ENCODE measurements at regions not wholly inside any gene's neighbourhood (a gene's known extent, or its start where the extent isn't known, plus 50 kb on each side); places are given as distances from the start of the nearest gene placed in this dataset.

DNA sequence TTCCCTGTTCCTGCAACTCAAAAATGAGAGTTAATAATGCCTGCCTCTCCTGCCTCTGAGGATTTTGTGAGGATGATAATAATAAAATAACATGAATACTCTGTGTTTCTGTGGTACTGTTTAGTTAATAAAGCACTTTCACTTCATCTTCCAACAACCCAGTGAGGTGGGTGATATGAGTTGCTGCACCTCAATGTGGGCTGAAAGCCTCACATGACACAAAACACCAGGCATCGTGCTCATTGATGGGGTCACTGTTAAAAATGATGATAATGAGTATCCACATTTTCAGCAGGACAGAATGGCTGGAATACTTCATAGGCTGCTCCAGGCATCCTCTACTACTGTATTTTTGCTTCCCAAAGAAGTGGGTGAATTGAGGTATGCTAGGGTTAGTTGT lies 222.8 kb upstream of the NRP1 start:
- TF ChIP-seq POLR2AphosphoS5 (IDR thresholded peaks at IDR 0.05; ENCODE audit: low read depth) (no peak), SPI1 (IDR thresholded peaks at IDR 0.05; ENCODE audit: borderline replicate concordance, low read depth) (no peak), GABPA (IDR thresholded peaks at IDR 0.05; ENCODE audit: low read depth) (no peak)
- TF ChIP-seq, protein P1, sequence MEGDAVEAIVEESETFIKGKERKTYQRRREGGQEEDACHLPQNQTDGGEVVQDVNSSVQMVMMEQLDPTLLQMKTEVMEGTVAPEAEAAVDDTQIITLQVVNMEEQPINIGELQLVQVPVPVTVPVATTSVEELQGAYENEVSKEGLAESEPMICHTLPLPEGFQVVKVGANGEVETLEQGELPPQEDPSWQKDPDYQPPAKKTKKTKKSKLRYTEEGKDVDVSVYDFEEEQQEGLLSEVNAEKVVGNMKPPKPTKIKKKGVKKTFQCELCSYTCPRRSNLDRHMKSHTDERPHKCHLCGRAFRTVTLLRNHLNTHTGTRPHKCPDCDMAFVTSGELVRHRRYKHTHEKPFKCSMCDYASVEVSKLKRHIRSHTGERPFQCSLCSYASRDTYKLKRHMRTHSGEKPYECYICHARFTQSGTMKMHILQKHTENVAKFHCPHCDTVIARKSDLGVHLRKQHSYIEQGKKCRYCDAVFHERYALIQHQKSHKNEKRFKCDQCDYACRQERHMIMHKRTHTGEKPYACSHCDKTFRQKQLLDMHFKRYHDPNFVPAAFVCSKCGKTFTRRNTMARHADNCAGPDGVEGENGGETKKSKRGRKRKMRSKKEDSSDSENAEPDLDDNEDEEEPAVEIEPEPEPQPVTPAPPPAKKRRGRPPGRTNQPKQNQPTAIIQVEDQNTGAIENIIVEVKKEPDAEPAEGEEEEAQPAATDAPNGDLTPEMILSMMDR (IDR thresholded peaks at IDR 0.05; ENCODE audit: insufficient read depth, low read length), result no peak
- TF ChIP-seq, protein P2, sequence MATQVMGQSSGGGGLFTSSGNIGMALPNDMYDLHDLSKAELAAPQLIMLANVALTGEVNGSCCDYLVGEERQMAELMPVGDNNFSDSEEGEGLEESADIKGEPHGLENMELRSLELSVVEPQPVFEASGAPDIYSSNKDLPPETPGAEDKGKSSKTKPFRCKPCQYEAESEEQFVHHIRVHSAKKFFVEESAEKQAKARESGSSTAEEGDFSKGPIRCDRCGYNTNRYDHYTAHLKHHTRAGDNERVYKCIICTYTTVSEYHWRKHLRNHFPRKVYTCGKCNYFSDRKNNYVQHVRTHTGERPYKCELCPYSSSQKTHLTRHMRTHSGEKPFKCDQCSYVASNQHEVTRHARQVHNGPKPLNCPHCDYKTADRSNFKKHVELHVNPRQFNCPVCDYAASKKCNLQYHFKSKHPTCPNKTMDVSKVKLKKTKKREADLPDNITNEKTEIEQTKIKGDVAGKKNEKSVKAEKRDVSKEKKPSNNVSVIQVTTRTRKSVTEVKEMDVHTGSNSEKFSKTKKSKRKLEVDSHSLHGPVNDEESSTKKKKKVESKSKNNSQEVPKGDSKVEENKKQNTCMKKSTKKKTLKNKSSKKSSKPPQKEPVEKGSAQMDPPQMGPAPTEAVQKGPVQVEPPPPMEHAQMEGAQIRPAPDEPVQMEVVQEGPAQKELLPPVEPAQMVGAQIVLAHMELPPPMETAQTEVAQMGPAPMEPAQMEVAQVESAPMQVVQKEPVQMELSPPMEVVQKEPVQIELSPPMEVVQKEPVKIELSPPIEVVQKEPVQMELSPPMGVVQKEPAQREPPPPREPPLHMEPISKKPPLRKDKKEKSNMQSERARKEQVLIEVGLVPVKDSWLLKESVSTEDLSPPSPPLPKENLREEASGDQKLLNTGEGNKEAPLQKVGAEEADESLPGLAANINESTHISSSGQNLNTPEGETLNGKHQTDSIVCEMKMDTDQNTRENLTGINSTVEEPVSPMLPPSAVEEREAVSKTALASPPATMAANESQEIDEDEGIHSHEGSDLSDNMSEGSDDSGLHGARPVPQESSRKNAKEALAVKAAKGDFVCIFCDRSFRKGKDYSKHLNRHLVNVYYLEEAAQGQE (IDR thresholded peaks at IDR 0.05; ENCODE audit: insufficient replicate concordance, low read depth), result no peak

GRCh38 chr10:33556620-33557019 lies 222.2 kb upstream of the NRP1 start:
- no peak for DNase-seq (ENCODE audit: low read depth in 1 of 2, low spot score in 1 of 2)
- TF ChIP-seq POLR2AphosphoS5 (IDR thresholded peaks at IDR 0.05; ENCODE audit: low read depth) (no peak), SPI1 (IDR thresholded peaks at IDR 0.05; ENCODE audit: borderline replicate concordance, low read depth) (no peak), GABPA (IDR thresholded peaks at IDR 0.05; ENCODE audit: low read depth) (no peak)
- TF ChIP-seq, protein P1 (IDR thresholded peaks at IDR 0.05; ENCODE audit: insufficient read depth, low read length), result no peak
- TF ChIP-seq, protein P2 (IDR thresholded peaks at IDR 0.05; ENCODE audit: insufficient replicate concordance, low read depth), result no peak
- Histone ChIP-seq H3K4me3 (replicated peaks; ENCODE audit: insufficient read depth, low read length) (no peak overlapping the region), H3K27me3 (ENCODE audit: insufficient read depth, poor library complexity, severe bottlenecking) (no peaks in the 10 kb centered on the region), H3K27ac (replicated peaks) (no peak overlapping the region)

More for the DNA sequence above, 222.8 kb upstream of the NRP1 start:
- Histone ChIP-seq H3K27me3 (ENCODE audit: insufficient read depth, poor library complexity, severe bottlenecking) (no peaks in the 10 kb centered on the region), H3K4me3 (replicated peaks; ENCODE audit: insufficient read depth, low read length) (no peak overlapping the region), H3K27ac (replicated peaks) (no peak overlapping the region)
- no peak for DNase-seq (ENCODE audit: low read depth in 1 of 2, low spot score in 1 of 2)

GRCh38 chr10:33556103-33556502 lies 221.6 kb upstream of the NRP1 start:
- no peaks in the 10 kb centered on the region for H3K27me3 ChIP-seq (ENCODE audit: insufficient read depth, poor library complexity, severe bottlenecking)
- TF ChIP-seq GABPA (IDR thresholded peaks at IDR 0.05; ENCODE audit: low read depth) (no peak), SPI1 (IDR thresholded peaks at IDR 0.05; ENCODE audit: borderline replicate concordance, low read depth) (no peak), POLR2AphosphoS5 (IDR thresholded peaks at IDR 0.05; ENCODE audit: low read depth) (no peak)
- TF ChIP-seq, protein P1 (IDR thresholded peaks at IDR 0.05; ENCODE audit: insufficient read depth, low read length), result no peak
- TF ChIP-seq, protein P2 (IDR thresholded peaks at IDR 0.05; ENCODE audit: insufficient replicate concordance, low read depth), result no peak
- DNase-seq (ENCODE audit: low read depth in 1 of 2, low spot score in 1 of 2), result no peak
- no peak overlapping the region for H3K4me3 ChIP-seq (replicated peaks; ENCODE audit: insufficient read depth, low read length)
- no peak overlapping the region for H3K27ac ChIP-seq (replicated peaks)

Data from HL-60 (cell line).